WTC11 (cell line): ENCODE measurements at regions not wholly inside any gene's neighbourhood (a gene's known extent, or its start where the extent isn't known, plus 50 kb on each side); places are given as distances from the start of the nearest gene placed in this dataset.

ENCODE experiments used
- AR ChIP-seq: fragments of 250-450 bp; sonication (Bioruptor Pico); IDR thresholded peaks from 2 replicates; pipeline ENCODE4 v1.9.0; 2021; ENCODE audit warnings: mild to moderate bottlenecking
- ARID4B ChIP-seq: sonication (generic); formaldehyde crosslinking; IDR thresholded peaks from 2 replicates; pipeline ENCODE4 v1.8.0; 2023; ENCODE audit warnings: missing genetic modification reagents, mild to moderate bottlenecking, borderline replicate concordance
- ATF6 ChIP-seq: sonication (generic); formaldehyde crosslinking; IDR thresholded peaks from 2 replicates; pipeline ENCODE4 v1.8.1; 2023; ENCODE audit warnings: mild to moderate bottlenecking, missing genetic modification reagents
- CBFB ChIP-seq: sonication (generic); formaldehyde crosslinking; IDR thresholded peaks from 2 replicates; pipeline ENCODE4 v1.8.1; 2022; ENCODE audit warnings: mild to moderate bottlenecking, low read depth, missing genetic modification reagents
- ELF4 ChIP-seq: sonication (generic); formaldehyde crosslinking; IDR thresholded peaks from 2 replicates; pipeline ENCODE4 v1.8.1; 2022; ENCODE audit warnings: low read depth, mild to moderate bottlenecking, moderate library complexity, missing genetic modification reagents
- ERG ChIP-seq: fragments of 250-450 bp; sonication (Bioruptor Pico); IDR thresholded peaks from 2 replicates; pipeline ENCODE4 v1.8.0; 2021; ENCODE audit warnings: mild to moderate bottlenecking
- FOXJ3 ChIP-seq: sonication (generic); formaldehyde crosslinking; IDR thresholded peaks from 2 replicates; pipeline ENCODE4 v1.9.0; 2021; ENCODE audit warnings: missing genetic modification reagents, mild to moderate bottlenecking, borderline replicate concordance
- GRHL2 ChIP-seq: fragments of 250-450 bp; sonication (Bioruptor Pico); IDR thresholded peaks from 2 replicates; pipeline ENCODE4 v1.8.0; 2022; ENCODE audit warnings: mild to moderate bottlenecking, moderate library complexity; ENCODE audit not compliant: insufficient replicate concordance, severe bottlenecking
- HMGA2 ChIP-seq: fragments of 250-450 bp; sonication (Bioruptor Pico); IDR thresholded peaks from 2 replicates; pipeline ENCODE4 v1.4.0; 2021; ENCODE audit warnings: mild to moderate bottlenecking, moderate library complexity
- KAT7 ChIP-seq: sonication (generic); formaldehyde crosslinking; IDR thresholded peaks from 2 replicates; pipeline ENCODE4 v1.8.1; 2023; ENCODE audit warnings: missing genetic modification reagents, mild to moderate bottlenecking, borderline replicate concordance
- PRRX2 ChIP-seq: fragments of 250-450 bp; sonication (Bioruptor Pico); IDR thresholded peaks from 2 replicates; pipeline ENCODE4 v1.8.0; 2021; ENCODE audit warnings: mild to moderate bottlenecking
- ZNF121 ChIP-seq: sonication (generic); formaldehyde crosslinking; IDR thresholded peaks from 2 replicates; pipeline ENCODE4 v1.8.0; 2023; ENCODE audit warnings: missing genetic modification reagents
- ZNF532 ChIP-seq: fragments of 250-450 bp; sonication (Bioruptor Pico); IDR thresholded peaks from 2 replicates; pipeline ENCODE4 v1.9.0; 2021; ENCODE audit warnings: mild to moderate bottlenecking, borderline replicate concordance
- ZSCAN18 ChIP-seq: fragments of 250-450 bp; sonication (Bioruptor Pico); IDR thresholded peaks from 2 replicates; pipeline ENCODE4 v2.1.2; 2022; ENCODE audit warnings: mild to moderate bottlenecking, moderate library complexity

GRCh38 chr3:106251160-106251892 is 382.5 kb upstream of the CBLB start (continued):
- TF ChIP-seq ATF6 (CRISPR knock-in tag) (no peak), AR (no peak), ZNF121 (no peak), ZNF532 (CRISPR knock-in tag) (no peak), KAT7 (no peak), FOXJ3 (CRISPR knock-in tag) (no peak), ARID4B (CRISPR knock-in tag) (no peak), GRHL2 (CRISPR knock-in tag) (no peak), PRRX2 (CRISPR knock-in tag) (no peak), CBFB (CRISPR knock-in tag) (no peak), ELF4 (CRISPR knock-in tag) (no peak), HMGA2 (CRISPR knock-in tag) (no peak), ZSCAN18 (CRISPR knock-in tag) (no peak), ERG (CRISPR knock-in tag) (no peak)
